B cell (primary cell): ENCODE measurements at regions not wholly inside any gene's neighbourhood (a gene's known extent, or its start where the extent isn't known, plus 50 kb on each side); places are given as distances from the start of the nearest gene placed in this dataset.

ENCODE experiments used
- ATAC-seq: fragments of 200-7000 bp; cut with Tn5 transposase; one replicate; pipeline ENCODE4 v1.10.0; 2021; ENCODE audit warnings: low read depth, mild to moderate bottlenecking, moderate number of reproducible peaks, moderate library complexity
- CTCF ChIA-PET: fragments of 350-600 bp; sonication (Branson Sonifier 250); formaldehyde crosslinking; loops from one replicate; lab custom pipeline; 2021; ENCODE audit warnings: antibody characterized with exemption, inconsistent platforms; lab: Charles Lee
- POLR2A ChIA-PET: fragments of 350-600 bp; sonication (Branson Sonifier 250); formaldehyde crosslinking; loops from one replicate; lab custom pipeline; 2021; ENCODE audit warnings: antibody characterized with exemption; lab: Charles Lee
- DNase-seq: peaks from one replicate; pipeline ENCODE4 v3.0.0; 2013
- H2AFZ ChIP-seq: 2 replicates; pipeline ENCODE4 v1.6.1; 2012; ENCODE audit warnings: mild to moderate bottlenecking, low read depth, low read length; ENCODE audit not compliant: insufficient read depth, poor library complexity, severe bottlenecking
- H3K27ac ChIP-seq, 2 donors: 1 replicate in 1 of 2; 2 replicates in 1 of 2; pipeline ENCODE4 v1.5.1; 2012 to 2013; ENCODE audit warnings: low read length in 2 of 2, mild to moderate bottlenecking in 2 of 2, moderate library complexity in 1 of 2
- H3K27me3 ChIP-seq, 4 experiments: fragments of 200-600 bp in 1 of 4; sonication (generic) in 1 of 4; replicated peaks in 1 of 4; 1 replicate in 2 of 4; 2 replicates in 2 of 4; pipeline versions ENCODE4 v1.6.1 to v1.7.0; 2013 to 2016; ENCODE audit warnings: low read length in 3 of 4, mild to moderate bottlenecking in 2 of 4, mixed read lengths in 1 of 4, moderate library complexity in 1 of 4; ENCODE audit not compliant: insufficient read depth in 4 of 4, control insufficient read depth in 3 of 4; ENCODE audit errors: control extremely low read depth in 1 of 4
- H3K36me3 ChIP-seq, 2 experiments: replicated peaks in 1 of 2; 1 replicate in 1 of 2; 2 replicates in 1 of 2; pipeline versions ENCODE4 v1.6.1 to v1.7.1; 2013; ENCODE audit warnings: low read length in 1 of 2; ENCODE audit not compliant: insufficient read depth in 2 of 2, control insufficient read depth in 1 of 2; ENCODE audit errors: control extremely low read depth in 1 of 2, extremely low read depth in 1 of 2
- H3K4me1 ChIP-seq, 2 donors: fragments of 200-600 bp in 1 of 2; sonication (generic) in 1 of 2; 1 replicate in 1 of 2; 2 replicates in 1 of 2; pipeline versions ENCODE4 v1.5.1 to v1.6.1; 2013 to 2017; ENCODE audit warnings: low read length in 2 of 2; ENCODE audit not compliant: control insufficient read depth in 2 of 2, insufficient read depth in 2 of 2
- H3K4me2 ChIP-seq: replicated peaks from 2 replicates; pipeline ENCODE3; 2012; ENCODE audit warnings: mild to moderate bottlenecking, low read depth, low read length; ENCODE audit not compliant: poor library complexity, severe bottlenecking
- H3K4me3 ChIP-seq, 5 experiments: fragments of 200-600 bp in 1 of 5; sonication (generic) in 1 of 5; 1 replicate in 3 of 5; 2 replicates in 2 of 5; pipeline versions ENCODE4 v1.5.1 to v1.7.0; 2011 to 2016; ENCODE audit warnings: low read length in 4 of 5, mild to moderate bottlenecking in 4 of 5, low read depth in 2 of 5, control low read depth in 1 of 5, moderate library complexity in 1 of 5; ENCODE audit not compliant: insufficient read depth in 1 of 5; ENCODE audit errors: control extremely low read depth in 1 of 5, extremely low read depth in 1 of 5
- H3K79me2 ChIP-seq: fragments of 200-600 bp; sonication (generic); one replicate; pipeline ENCODE4 v1.6.0; 2016; ENCODE audit warnings: low read length; ENCODE audit not compliant: control insufficient read depth, insufficient read depth
- H3K9ac ChIP-seq: fragments of 200-600 bp; sonication (generic); 2 replicates; pipeline ENCODE4 v1.6.1; 2017; ENCODE audit warnings: mild to moderate bottlenecking, low read length, moderate library complexity
- H3K9me3 ChIP-seq, 3 donors: one replicate each; pipeline versions ENCODE4 v1.6.1 to v1.7.1; 2013; ENCODE audit warnings: low read length in 2 of 3; ENCODE audit not compliant: control insufficient read depth in 2 of 3, insufficient read depth in 1 of 3; ENCODE audit errors: control extremely low read depth in 1 of 3
- H4K20me1 ChIP-seq: 2 replicates; pipeline ENCODE4 v1.6.0; 2012; ENCODE audit warnings: mild to moderate bottlenecking, low read length; ENCODE audit not compliant: insufficient read depth, control insufficient read depth, poor library complexity, severe bottlenecking
- H3K27ac Mint-ChIP-seq: one replicate; pipeline ENCODE4 v1.8.0; 2021; ENCODE audit warnings: mixed read lengths
- H3K27me3 Mint-ChIP-seq: one replicate; pipeline ENCODE4 v1.8.0; 2021; ENCODE audit warnings: mixed read lengths
- H3K4me1 Mint-ChIP-seq: one replicate; pipeline ENCODE4 v1.8.0; 2021; ENCODE audit warnings: mixed read lengths
- H3K4me3 Mint-ChIP-seq: one replicate; pipeline ENCODE4 v1.8.0; 2021; ENCODE audit warnings: mixed read lengths
- H3K9me3 Mint-ChIP-seq: one replicate; pipeline ENCODE4 v1.8.0; 2022; ENCODE audit warnings: mixed read lengths; ENCODE audit not compliant: insufficient read depth
- EZH2 ChIP-seq: IDR thresholded peaks from 2 replicates; pipeline ENCODE4 v1.6.1; 2012; ENCODE audit warnings: borderline replicate concordance, low read depth, mild to moderate bottlenecking, moderate library complexity, low read length; ENCODE audit not compliant: insufficient read depth, poor library complexity, severe bottlenecking
- WGBS: methylation state at CpG from one replicate; pipeline ENCODE4 v1.1.5; 2013; ENCODE audit warnings: missing lambda C conversion rate; ENCODE audit not compliant: insufficient coverage; 5-methylcytosine and 5-hydroxymethylcytosine counted together
- intact Hi-C: fragments of 100-400 bp; cut with micrococcal nuclease; formaldehyde crosslinking; loops from one replicate; pipeline ENCODE4 v1.10.0; 2022
- TF ChIP-seq, protein P1 (sequence below): fragments of 200-600 bp; IDR thresholded peaks from one replicate; pipeline ENCODE4 v1.8.0; 2022; ENCODE audit warnings: antibody characterized with exemption, mild to moderate bottlenecking

DNA sequence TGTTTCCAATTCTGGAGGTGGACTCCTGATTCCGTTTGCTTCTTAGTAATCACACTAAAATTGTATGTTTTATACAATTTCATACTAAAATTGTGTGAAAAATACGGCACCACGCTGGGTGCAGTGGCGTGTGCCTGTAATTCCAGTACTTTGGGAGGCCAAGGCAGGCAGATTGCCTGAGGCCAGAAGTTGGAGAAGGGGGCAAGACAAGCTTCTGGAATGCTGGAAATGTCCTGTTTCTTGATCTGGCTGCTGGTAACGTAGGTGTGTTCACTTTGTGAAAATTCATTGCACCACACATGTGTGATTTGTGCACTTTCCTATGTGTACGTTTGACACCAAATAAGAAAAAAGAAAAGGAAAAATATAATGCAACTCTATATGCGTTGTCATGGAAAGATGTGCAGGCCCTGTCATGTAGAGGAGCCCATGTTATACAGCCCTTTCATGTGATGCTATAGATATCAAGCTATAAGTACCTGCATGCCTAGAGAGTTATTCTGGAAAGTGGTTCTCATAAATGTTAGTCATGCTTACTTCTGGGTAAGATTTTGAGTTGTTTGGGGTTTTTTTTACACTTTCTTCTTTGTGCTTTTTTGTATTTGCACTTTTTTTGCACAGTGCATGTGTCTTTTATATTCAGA lies 119.9 kb downstream of the TMEM174 start:
- WGBS, result 95% methylated on average over 3 of the region's 7 CpGs
- peaks cover 69% of the 10 kb centered on the region for H3K27me3 Mint-ChIP-seq

DNA sequence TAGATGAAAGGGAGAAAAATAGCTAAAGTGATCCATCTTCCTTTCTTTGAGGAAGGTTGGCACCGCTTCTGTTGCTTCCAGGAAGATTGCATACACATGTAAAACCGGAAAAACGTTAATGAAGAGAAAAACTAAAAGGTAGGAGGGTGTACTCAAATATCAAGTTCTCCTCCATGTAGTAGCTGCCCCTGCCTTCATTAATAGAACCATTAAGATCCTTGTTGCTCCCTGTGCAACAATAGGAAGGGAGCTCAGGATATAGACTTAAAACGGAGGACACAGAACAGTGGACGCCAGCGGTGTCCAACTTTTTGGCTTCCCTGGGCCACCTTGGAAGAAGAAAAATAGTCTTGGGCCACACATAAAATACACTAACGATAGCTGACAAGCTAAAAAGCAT lies 118.9 kb downstream of the TMEM174 start:
- Mint-ChIP-seq H3K9me3 (peaks cover 2% of the 10 kb centered on the region), H3K27me3 (peaks cover 62% of the 10 kb centered on the region), H3K27ac (no peak overlapping the region), H3K4me3 (no peak overlapping the region), H3K4me1 (no peaks in the 10 kb centered on the region)
- Histone ChIP-seq H3K36me3 (no peaks in the 10 kb centered on the region), H3K9me3 (peaks cover 0 to 3% (median 0%) of the 10 kb centered on the region in 3 donors), H2AFZ (no peak overlapping the region), H3K4me2 (no peak overlapping the region), H3K4me3 (no peak overlapping the region), H3K79me2 (no peaks in the 10 kb centered on the region), H4K20me1 (no peaks in the 10 kb centered on the region), H3K9ac (no peak overlapping the region), H3K27me3 (peaks cover 0 to 27% (median 13%) of the 10 kb centered on the region in 4 experiments), H3K4me1 (no peaks in the 10 kb centered on the region), H3K27ac (no peak overlapping the region)
- TF ChIP-seq EZH2, result no peak
- TF ChIP-seq, protein P1, sequence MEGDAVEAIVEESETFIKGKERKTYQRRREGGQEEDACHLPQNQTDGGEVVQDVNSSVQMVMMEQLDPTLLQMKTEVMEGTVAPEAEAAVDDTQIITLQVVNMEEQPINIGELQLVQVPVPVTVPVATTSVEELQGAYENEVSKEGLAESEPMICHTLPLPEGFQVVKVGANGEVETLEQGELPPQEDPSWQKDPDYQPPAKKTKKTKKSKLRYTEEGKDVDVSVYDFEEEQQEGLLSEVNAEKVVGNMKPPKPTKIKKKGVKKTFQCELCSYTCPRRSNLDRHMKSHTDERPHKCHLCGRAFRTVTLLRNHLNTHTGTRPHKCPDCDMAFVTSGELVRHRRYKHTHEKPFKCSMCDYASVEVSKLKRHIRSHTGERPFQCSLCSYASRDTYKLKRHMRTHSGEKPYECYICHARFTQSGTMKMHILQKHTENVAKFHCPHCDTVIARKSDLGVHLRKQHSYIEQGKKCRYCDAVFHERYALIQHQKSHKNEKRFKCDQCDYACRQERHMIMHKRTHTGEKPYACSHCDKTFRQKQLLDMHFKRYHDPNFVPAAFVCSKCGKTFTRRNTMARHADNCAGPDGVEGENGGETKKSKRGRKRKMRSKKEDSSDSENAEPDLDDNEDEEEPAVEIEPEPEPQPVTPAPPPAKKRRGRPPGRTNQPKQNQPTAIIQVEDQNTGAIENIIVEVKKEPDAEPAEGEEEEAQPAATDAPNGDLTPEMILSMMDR, result no peak
- no CpG with 5 or more reads among the region's 7 CpGs for WGBS
- CTCF ChIA-PET, result no interaction called here
- POLR2A ChIA-PET, result no interaction called here
- DNase-seq, result no peak
- ATAC-seq, result no peak
- intact Hi-C loops, result no loop called here

More for the DNA sequence above, 119.9 kb downstream of the TMEM174 start:
- peaks cover 0 to 4% (median 0%) of the 10 kb centered on the region in 3 donors for H3K9me3 ChIP-seq
- POLR2A ChIA-PET, result no interaction called here
- no peak overlapping the region for H3K27ac ChIP-seq
- H3K79me2 ChIP-seq, result no peaks in the 10 kb centered on the region
- ATAC-seq (no peak), DNase-seq (no peak)
- no peaks in the 10 kb centered on the region for H3K36me3 ChIP-seq
- H3K27ac Mint-ChIP-seq, result no peak overlapping the region
- TF ChIP-seq EZH2, result no peak
- TF ChIP-seq, protein P1, result no peak
- intact Hi-C loops, result no loop called here
- H3K27me3 ChIP-seq, result peaks cover 0 to 37% (median 19%) of the 10 kb centered on the region in 4 experiments
- no peak overlapping the region for H3K4me3 ChIP-seq
- H3K4me3 Mint-ChIP-seq, result no peak overlapping the region
- H3K9ac ChIP-seq, result no peak overlapping the region
- CTCF ChIA-PET, result no interaction called here
- H4K20me1 ChIP-seq, result no peaks in the 10 kb centered on the region
- H3K4me2 ChIP-seq, result no peak overlapping the region
- no peaks in the 10 kb centered on the region for H3K4me1 ChIP-seq
- no peaks in the 10 kb centered on the region for H3K4me1 Mint-ChIP-seq
- H3K9me3 Mint-ChIP-seq, result no peaks in the 10 kb centered on the region
- no peak overlapping the region for H2AFZ ChIP-seq
